Coronary artery (tissue), 2 donors: ENCODE measurements at regions not wholly inside any gene's neighbourhood (a gene's known extent, or its start where the extent isn't known, plus 50 kb on each side); places are given as distances from the start of the nearest gene placed in this dataset.

ENCODE experiments used
- DNase-seq: peaks from one replicate; pipeline ENCODE4 v3.0.0-alpha.2; 2017; ENCODE audit warnings: low spot score
- H3K27ac ChIP-seq, 2 donors: fragments of 200-600 bp; sonication (generic); one replicate each; pipeline ENCODE4 v1.5.1; 2016 to 2019
- H3K4me3 ChIP-seq: fragments of 200-600 bp; sonication (generic); 2 replicates; pipeline ENCODE4 v1.5.1; 2016; ENCODE audit warnings: mild to moderate bottlenecking, moderate library complexity
- CTCF ChIP-seq: fragments of 200-600 bp; sonication (generic); IDR thresholded peaks from one replicate; pipeline ENCODE4 v1.5.1; 2019; ENCODE audit warnings: antibody characterized with exemption

DNA sequence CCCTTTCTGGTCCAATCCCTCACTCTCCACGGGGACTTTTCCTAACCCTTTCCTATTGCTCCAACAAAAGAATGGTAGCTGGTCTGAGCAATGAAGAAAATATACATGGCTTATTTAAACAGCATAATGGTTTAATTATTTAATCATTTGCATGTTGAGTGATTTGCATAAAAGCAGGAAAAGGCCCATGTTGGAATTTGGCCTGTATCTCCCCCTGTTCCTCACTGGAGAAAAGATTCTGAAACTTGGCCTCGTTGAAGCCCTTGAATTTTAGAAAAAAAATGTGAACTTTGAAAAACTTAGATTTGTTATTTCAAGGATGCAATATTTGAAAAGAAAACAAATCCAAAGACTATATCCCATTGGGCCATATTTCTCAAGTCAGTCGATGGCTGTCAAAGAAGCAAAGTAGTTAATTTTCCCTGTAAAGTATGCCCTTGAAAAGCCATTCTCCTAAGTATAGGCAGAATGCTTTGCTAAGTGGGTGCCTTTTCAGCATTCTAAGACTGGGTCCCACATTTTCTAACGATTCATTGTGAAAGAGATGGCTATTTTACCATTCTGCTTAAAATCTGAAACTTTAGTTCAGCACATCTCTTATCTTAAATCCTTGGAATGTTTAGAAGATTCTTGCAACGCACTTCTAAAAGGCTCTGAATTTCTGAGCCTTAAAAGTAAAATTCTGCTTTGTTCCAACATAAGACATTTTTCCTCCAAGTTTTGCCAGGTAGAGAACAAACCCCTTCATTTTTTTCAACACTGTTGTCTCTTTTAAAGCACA lies 428.8 kb downstream of the ARHGEF28 start:
- no peak overlapping the region for H3K4me3 ChIP-seq
- DNase-seq, result no peak
- no peak for TF ChIP-seq CTCF
- peak overlapping the region in 1 of 2 donors; percentile 13 for H3K27ac ChIP-seq

- TF ChIP-seq CTCF, result no peak
- no peak overlapping the region for H3K4me3 ChIP-seq
- no peak for DNase-seq
- no peak overlapping the region for H3K27ac ChIP-seq
Observed at GRCh38 chr5:74054139-74054538, 428.1 kb downstream of the ARHGEF28 start.

DNA sequence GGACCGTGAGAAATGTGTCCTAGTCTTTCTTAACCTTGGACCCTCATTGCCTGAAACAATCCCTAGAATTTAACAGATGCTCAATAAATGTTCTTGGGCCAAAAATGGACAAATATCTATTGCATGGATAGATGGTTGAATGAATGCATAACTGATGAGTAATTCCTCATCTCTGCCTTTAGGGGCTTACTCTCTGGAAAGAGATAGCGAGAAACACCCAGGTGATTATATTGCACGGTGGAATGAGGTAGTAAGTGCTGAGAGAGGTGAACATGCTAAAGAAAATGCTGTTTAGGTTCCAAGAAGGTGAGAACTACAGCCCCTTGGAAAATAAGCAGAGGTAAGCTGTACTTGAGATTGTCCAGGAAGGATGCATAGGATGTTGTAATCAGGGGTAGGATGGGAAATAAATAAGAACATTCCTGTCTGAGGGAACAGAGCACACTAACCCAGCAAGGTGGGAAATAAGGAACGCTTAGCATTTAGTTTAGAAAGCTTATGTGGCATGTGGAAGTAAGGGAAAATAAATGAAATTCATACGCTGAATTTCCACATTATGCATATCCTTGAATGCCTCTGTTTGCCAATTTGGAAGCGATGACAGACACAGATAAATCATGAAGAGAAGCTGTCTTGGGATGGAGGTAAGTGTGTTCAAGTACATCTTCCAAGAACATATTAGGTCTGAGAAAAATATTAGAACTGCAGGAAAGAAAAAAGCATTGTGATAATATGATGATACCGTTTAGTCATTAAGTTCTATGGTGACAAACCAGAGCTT lies 426.6 kb downstream of the ARHGEF28 start:
- H3K4me3 ChIP-seq, result no peak overlapping the region
- no peak for TF ChIP-seq CTCF
- no peak for DNase-seq
- H3K27ac ChIP-seq, result no peak overlapping the region

GRCh38 chr5:74051076-74051475 lies 425.1 kb downstream of the ARHGEF28 start:
- Histone ChIP-seq H3K27ac (no peak overlapping the region), H3K4me3 (no peak overlapping the region)
- DNase-seq, result no peak
- TF ChIP-seq CTCF, result no peak

DNA sequence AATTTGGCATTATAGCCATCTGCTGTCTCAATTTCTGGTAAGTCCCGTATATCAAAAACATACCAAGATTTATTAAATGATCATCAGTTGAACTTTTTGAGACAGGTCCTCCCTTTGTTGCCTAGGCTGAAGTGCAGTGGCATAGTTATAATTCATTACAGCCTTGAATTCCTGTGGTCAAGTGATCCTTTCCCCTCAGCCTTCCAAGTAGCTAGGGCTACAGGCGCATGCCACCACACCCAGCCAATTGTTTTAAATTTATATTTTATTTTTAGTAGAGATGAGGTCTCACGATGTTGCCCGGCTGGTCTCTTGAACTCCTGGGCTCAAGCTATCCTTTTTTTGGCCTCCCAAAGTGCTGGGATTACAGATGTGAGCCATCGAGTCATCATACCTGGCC lies 418.9 kb downstream of the ARHGEF28 start:
- no peak for DNase-seq
- Histone ChIP-seq H3K27ac (no peak overlapping the region), H3K4me3 (no peak overlapping the region)
- no peak for TF ChIP-seq CTCF

GRCh38 chr5:74042959-74043358 lies 417.0 kb downstream of the ARHGEF28 start:
- DNase-seq, result no peak
- H3K4me3 ChIP-seq, result no peak overlapping the region
- no peak overlapping the region for H3K27ac ChIP-seq
- TF ChIP-seq CTCF, result no peak

DNA sequence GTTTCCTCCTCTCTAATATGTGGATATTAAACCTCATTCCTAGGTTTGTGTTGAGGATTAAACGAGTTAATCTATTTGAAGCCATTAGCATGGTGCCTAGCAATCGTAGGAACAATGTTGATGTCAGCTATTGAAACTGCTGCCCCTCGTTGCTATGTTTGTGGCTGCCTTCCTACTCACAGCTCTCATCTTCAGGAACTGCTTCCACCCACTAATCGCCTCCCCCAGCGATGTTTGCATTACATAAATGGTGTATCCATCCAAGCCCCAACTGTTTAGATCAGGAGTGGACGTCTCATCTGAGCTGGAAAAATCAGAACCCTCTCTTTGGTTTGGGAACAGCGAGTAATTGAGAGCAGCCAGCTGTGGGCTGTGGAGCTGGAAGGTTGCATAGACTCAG lies 416.6 kb downstream of the ARHGEF28 start:
- Histone ChIP-seq H3K27ac (no peak overlapping the region), H3K4me3 (no peak overlapping the region)
- DNase-seq, result no peak
- no peak for TF ChIP-seq CTCF
